ENCODE measurements at regions not wholly inside any gene's neighbourhood (a gene's known extent, or its start where the extent isn't known, plus 50 kb on each side); places are given as distances from the start of the nearest gene placed in this dataset.

DNA sequence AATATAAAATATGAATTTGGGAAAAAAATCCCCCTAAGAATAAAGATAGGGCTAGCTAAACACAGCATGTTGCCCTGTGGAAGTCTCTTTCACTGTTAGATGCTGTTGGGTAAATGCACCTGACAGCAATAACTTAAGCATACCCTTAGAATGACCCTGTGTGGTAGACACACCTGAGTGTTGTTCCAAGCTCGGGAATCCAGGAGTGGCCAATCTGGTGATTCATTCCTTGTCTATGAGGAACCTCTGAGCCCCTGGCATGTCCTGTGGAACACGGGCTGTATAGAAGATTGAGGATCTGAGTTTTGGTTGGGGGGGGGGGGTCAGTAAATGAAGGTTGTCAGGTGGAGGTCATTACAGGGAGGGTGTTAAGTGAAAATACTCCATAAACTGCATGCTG lies 730.0 kb upstream of the IGFBP3 start:
- Mint-ChIP-seq H3K36me3 (ENCODE audit: low read depth) (no peaks in the 10 kb centered on the region), H3K27ac (no peak overlapping the region), H3K4me3 (no peak overlapping the region), H3K27me3 (no peaks in the 10 kb centered on the region), H3K4me1 (ENCODE audit: low read depth) (no peaks in the 10 kb centered on the region), H3K9me3 (peaks cover 6% of the 10 kb centered on the region)
- H3K27me3 ChIP-seq (ENCODE audit: control insufficient read depth in 1 of 2, insufficient read depth in 2 of 2, low read length in 2 of 2) = no peaks in the 10 kb centered on the region
- no peak overlapping the region for H3K4me3 ChIP-seq (ENCODE audit: low read length)
- H3K4me1 ChIP-seq (ENCODE audit: insufficient read depth, low read length) = no peaks in the 10 kb centered on the region
- peaks cover 0 to 9% of the 10 kb centered on the region in 2 experiments for H3K9me3 ChIP-seq (ENCODE audit: control insufficient read depth in 1 of 2, insufficient read depth in 1 of 2, low read length in 2 of 2)
- H3K36me3 ChIP-seq (ENCODE audit: insufficient read depth, low read length) = no peaks in the 10 kb centered on the region
- DNase-seq = no peak
- no peak for ATAC-seq (ENCODE audit: poor library complexity)
- ChIA-PET CTCF (no interaction called here), POLR2A (no interaction called here)
- no peak for TF ChIP-seq CTCF (IDR thresholded peaks at IDR 0.05)
- intact Hi-C loops (cut with DNase I, micrococcal nuclease) = no loop called here
- no peak overlapping the region for H3K27ac ChIP-seq (ENCODE audit: low read depth in 1 of 2, low read length in 2 of 2)

DNA sequence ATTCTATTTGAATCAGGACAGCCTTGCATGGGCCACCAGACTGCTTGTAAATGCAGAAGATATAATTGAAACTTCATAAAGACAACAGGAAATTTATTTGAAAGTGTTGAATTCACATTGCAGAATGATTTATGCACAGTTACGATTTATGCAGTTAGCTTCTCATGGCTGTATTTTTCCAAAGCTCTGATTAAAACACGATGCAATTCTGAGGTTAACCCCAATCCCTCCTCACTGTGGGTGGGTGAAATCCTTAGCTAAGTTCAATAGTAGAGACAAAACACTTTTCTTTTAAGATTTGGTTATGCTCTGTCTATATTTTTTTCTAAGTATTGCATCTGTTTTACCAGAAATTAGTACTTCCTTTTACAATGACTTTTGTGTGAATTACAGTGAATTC lies 728.8 kb upstream of the IGFBP3 start:
- peaks cover 0 to 9% of the 10 kb centered on the region in 2 experiments for H3K9me3 ChIP-seq (ENCODE audit: control insufficient read depth in 1 of 2, insufficient read depth in 1 of 2, low read length in 2 of 2)
- ATAC-seq (ENCODE audit: poor library complexity) (no peak), DNase-seq (no peak)
- no peaks in the 10 kb centered on the region for H3K36me3 Mint-ChIP-seq (ENCODE audit: low read depth)
- no peak overlapping the region for H3K27ac ChIP-seq (ENCODE audit: low read depth in 1 of 2, low read length in 2 of 2)
- no peak for TF ChIP-seq CTCF (IDR thresholded peaks at IDR 0.05)
- peaks cover 9% of the 10 kb centered on the region for H3K9me3 Mint-ChIP-seq
- no peaks in the 10 kb centered on the region for H3K4me1 Mint-ChIP-seq (ENCODE audit: low read depth)
- H3K4me1 ChIP-seq (ENCODE audit: insufficient read depth, low read length) = no peaks in the 10 kb centered on the region
- H3K4me3 Mint-ChIP-seq = no peak overlapping the region
- ChIA-PET POLR2A (no interaction called here), CTCF (no interaction called here)
- H3K27me3 ChIP-seq (ENCODE audit: control insufficient read depth in 1 of 2, insufficient read depth in 2 of 2, low read length in 2 of 2) = no peaks in the 10 kb centered on the region
- intact Hi-C loops (cut with DNase I, micrococcal nuclease) = loop anchor here in 1 of 2 experiments (10.0 kb wide), 1 partner anchor 455 kb away; no protein-coding TSS in a partner anchor
- no peaks in the 10 kb centered on the region for H3K36me3 ChIP-seq (ENCODE audit: insufficient read depth, low read length)
- no peak overlapping the region for H3K4me3 ChIP-seq (ENCODE audit: low read length)
- no peaks in the 10 kb centered on the region for H3K27me3 Mint-ChIP-seq
- no peak overlapping the region for H3K27ac Mint-ChIP-seq

DNA sequence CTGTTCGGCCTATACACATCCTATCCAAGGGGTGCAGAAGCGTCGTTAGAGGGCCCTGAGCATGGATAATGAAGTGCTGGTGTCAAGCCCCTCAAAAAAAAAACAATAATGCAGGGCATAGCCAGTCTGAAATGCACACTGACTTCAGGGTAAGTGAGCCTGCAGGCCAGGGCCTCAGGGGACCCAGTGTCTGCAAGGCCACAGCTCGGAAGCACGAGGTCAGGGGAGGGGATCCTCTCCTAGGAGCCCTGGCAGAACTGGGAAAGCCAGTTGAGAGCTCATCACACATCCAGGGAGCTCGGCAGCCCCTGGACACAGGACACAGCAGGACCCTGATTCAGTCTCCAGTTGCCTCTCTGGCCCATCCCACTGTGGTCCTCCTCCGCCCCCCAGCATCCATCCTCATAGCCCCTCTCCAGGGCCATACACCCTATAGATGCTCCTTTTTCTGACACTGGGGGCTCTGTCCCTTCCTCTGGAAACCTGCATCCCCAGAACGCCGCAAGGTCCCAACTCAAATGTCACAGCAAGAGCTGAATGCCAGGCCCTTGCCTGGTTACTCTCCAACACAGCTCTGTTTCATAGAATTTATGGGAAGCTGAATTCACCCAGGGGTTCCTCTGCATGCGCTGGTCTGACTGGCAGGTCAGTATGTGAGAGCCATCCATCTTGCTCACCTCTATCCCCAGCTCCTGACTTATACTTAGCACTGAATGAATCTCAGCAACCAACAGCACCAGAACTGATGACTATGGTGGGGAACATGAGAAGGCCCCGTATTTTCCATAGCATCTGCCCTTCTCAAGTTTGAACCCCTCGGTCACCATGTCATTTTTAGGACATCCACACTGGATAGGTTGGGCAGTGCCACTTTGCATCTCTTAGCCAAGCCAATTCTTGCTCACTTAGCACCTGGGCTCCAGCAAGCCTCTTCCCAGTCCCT lies 717.0 kb upstream of the IGFBP3 start:
- DNase-seq = no peak
- no peak for TF ChIP-seq CTCF (IDR thresholded peaks at IDR 0.05)
- H3K4me1 Mint-ChIP-seq (ENCODE audit: low read depth) = no peaks in the 10 kb centered on the region

More for the DNA sequence above, 717.0 kb upstream of the IGFBP3 start:
- Histone ChIP-seq H3K9me3 (ENCODE audit: control insufficient read depth in 1 of 2, insufficient read depth in 1 of 2, low read length in 2 of 2) (peaks cover 0 to 9% of the 10 kb centered on the region in 2 experiments), H3K36me3 (ENCODE audit: insufficient read depth, low read length) (no peaks in the 10 kb centered on the region), H3K4me3 (ENCODE audit: low read length) (no peak overlapping the region), H3K27me3 (ENCODE audit: control insufficient read depth in 1 of 2, insufficient read depth in 2 of 2, low read length in 2 of 2) (no peaks in the 10 kb centered on the region), H3K27ac (ENCODE audit: low read depth in 1 of 2, low read length in 2 of 2) (no peak overlapping the region), H3K4me1 (ENCODE audit: insufficient read depth, low read length) (no peaks in the 10 kb centered on the region)
- peaks cover 2% of the 10 kb centered on the region for H3K9me3 Mint-ChIP-seq
- H3K36me3 Mint-ChIP-seq (ENCODE audit: low read depth) = no peaks in the 10 kb centered on the region
- ChIA-PET POLR2A (no interaction called here), CTCF (no interaction called here)
- no peaks in the 10 kb centered on the region for H3K27me3 Mint-ChIP-seq
- ATAC-seq (ENCODE audit: poor library complexity) = no peak
- intact Hi-C loops (cut with DNase I, micrococcal nuclease) = loop anchor here in 1 of 2 experiments (10.0 kb wide), 1 partner anchor 57 kb away; no protein-coding TSS in a partner anchor
- no peak overlapping the region for H3K27ac Mint-ChIP-seq
- no peak overlapping the region for H3K4me3 Mint-ChIP-seq

All from CD4-positive, alpha-beta T cell (primary cell).